Astrocyte (in vitro differentiated cells and primary cell): ENCODE measurements at regions not wholly inside any gene's neighbourhood (a gene's known extent, or its start where the extent isn't known, plus 50 kb on each side); places are given as distances from the start of the nearest gene placed in this dataset.

ENCODE experiments used
- DNase-seq: peaks from one replicate; pipeline ENCODE4 v3.0.0-alpha.2; 2010; ENCODE audit warnings: low read depth
- FAIRE-seq: peaks from 2 replicates; lab custom pipeline; 2011; peaks lifted over from hg19 to GRCh38; lab: Jason Lieb, UNC
- H2AFZ ChIP-seq: 2 replicates; pipeline ENCODE4 v1.6.0; 2012; ENCODE audit warnings: low read depth, low read length, inconsistent platforms
- H3K27ac ChIP-seq: 2 replicates; pipeline ENCODE4 v1.5.1; 2011; ENCODE audit warnings: low read depth, low read length, inconsistent platforms
- H3K27me3 ChIP-seq: 2 replicates; pipeline ENCODE4 v1.6.0; 2011; ENCODE audit warnings: low read length, inconsistent platforms; ENCODE audit not compliant: insufficient read depth
- H3K36me3 ChIP-seq: 2 replicates; pipeline ENCODE4 v1.5.1; 2011; ENCODE audit warnings: low read length, inconsistent platforms; ENCODE audit not compliant: insufficient read depth
- H3K4me1 ChIP-seq: 2 replicates; pipeline ENCODE4 v1.5.1; 2011; ENCODE audit warnings: low read length, inconsistent platforms; ENCODE audit not compliant: insufficient read depth
- H3K4me2 ChIP-seq: 2 replicates; pipeline ENCODE4 v1.6.0; 2012; ENCODE audit warnings: low read length, inconsistent platforms
- H3K4me3 ChIP-seq: 2 replicates; pipeline ENCODE4 v1.5.1; 2011; ENCODE audit warnings: low read depth, mild to moderate bottlenecking, low read length, inconsistent platforms; ENCODE audit not compliant: insufficient read depth
- H3K79me2 ChIP-seq: 2 replicates; pipeline ENCODE4 v1.6.0; 2012; ENCODE audit warnings: mild to moderate bottlenecking, low read length, inconsistent platforms; ENCODE audit not compliant: insufficient read depth
- H3K9ac ChIP-seq: 2 replicates; pipeline ENCODE4 v1.6.0; 2012; ENCODE audit warnings: mild to moderate bottlenecking, low read length, inconsistent platforms
- H3K9me3 ChIP-seq: 2 replicates; pipeline ENCODE4 v1.5.1; 2012; ENCODE audit warnings: low read depth, mild to moderate bottlenecking, low read length, inconsistent platforms; ENCODE audit not compliant: insufficient read depth
- H4K20me1 ChIP-seq: 2 replicates; pipeline ENCODE4 v1.6.0; 2012; ENCODE audit warnings: low read length, inconsistent platforms; ENCODE audit not compliant: insufficient read depth
- H3K27ac Mint-ChIP-seq: one replicate; pipeline ENCODE4 v1.8.0; 2021; ENCODE audit warnings: mild to moderate bottlenecking, mixed read lengths; ENCODE audit not compliant: unreplicated experiment
- H3K27me3 Mint-ChIP-seq: one replicate; pipeline ENCODE4 v1.8.0; 2021; ENCODE audit warnings: low read depth, mixed read lengths; ENCODE audit not compliant: unreplicated experiment
- H3K36me3 Mint-ChIP-seq: one replicate; pipeline ENCODE4 v1.8.0; 2021; ENCODE audit warnings: low read depth, mixed read lengths; ENCODE audit not compliant: unreplicated experiment
- H3K4me1 Mint-ChIP-seq: one replicate; pipeline ENCODE4 v1.8.0; 2021; ENCODE audit warnings: low read depth, mixed read lengths; ENCODE audit not compliant: unreplicated experiment
- H3K4me3 Mint-ChIP-seq: one replicate; pipeline ENCODE4 v1.8.0; 2021; ENCODE audit warnings: mild to moderate bottlenecking, moderate library complexity, mixed read lengths; ENCODE audit not compliant: unreplicated experiment
- H3K9me3 Mint-ChIP-seq: one replicate; pipeline ENCODE4 v1.8.0; 2021; ENCODE audit warnings: mild to moderate bottlenecking, mixed read lengths; ENCODE audit not compliant: unreplicated experiment
- CTCF ChIP-seq: IDR thresholded peaks from 2 replicates; pipeline ENCODE4 v1.5.1; 2011; ENCODE audit warnings: low read depth, mild to moderate bottlenecking, inconsistent platforms, low read length, moderate library complexity; ENCODE audit not compliant: insufficient read depth
- EZH2 ChIP-seq: IDR thresholded peaks from 2 replicates; pipeline ENCODE4 v1.6.1; 2012; ENCODE audit warnings: mild to moderate bottlenecking, low read length, inconsistent platforms; ENCODE audit not compliant: insufficient read depth

GRCh38 chr9:100879884-100880283 is 148.6 kb upstream of the PLPPR1 start:
- Histone ChIP-seq H2AFZ (no peak overlapping the region), H3K79me2 (no peaks in the 10 kb centered on the region), H3K4me3 (no peak overlapping the region), H3K27me3 (no peaks in the 10 kb centered on the region), H3K27ac (no peak overlapping the region), H3K4me2 (no peak overlapping the region), H3K9me3 (no peaks in the 10 kb centered on the region), H3K9ac (no peak overlapping the region), H3K36me3 (no peaks in the 10 kb centered on the region), H3K4me1 (no peaks in the 10 kb centered on the region), H4K20me1 (no peaks in the 10 kb centered on the region)
- Mint-ChIP-seq H3K27me3 (no peaks in the 10 kb centered on the region), H3K4me3 (no peak overlapping the region), H3K4me1 (no peaks in the 10 kb centered on the region), H3K36me3 (no peaks in the 10 kb centered on the region), H3K27ac (no peak overlapping the region), H3K9me3 (no peaks in the 10 kb centered on the region)
- FAIRE-seq = no peak
- DNase-seq = no peak
- no peak for TF ChIP-seq CTCF
- TF ChIP-seq EZH2 = no peak

- Histone ChIP-seq H3K36me3 (no peaks in the 10 kb centered on the region), H3K4me3 (no peak overlapping the region), H2AFZ (no peak overlapping the region), H3K27ac (no peak overlapping the region), H3K9ac (no peak overlapping the region), H3K4me1 (no peaks in the 10 kb centered on the region), H4K20me1 (no peaks in the 10 kb centered on the region), H3K27me3 (no peaks in the 10 kb centered on the region), H3K9me3 (no peaks in the 10 kb centered on the region), H3K79me2 (no peaks in the 10 kb centered on the region), H3K4me2 (no peak overlapping the region)
- no peaks in the 10 kb centered on the region for H3K36me3 Mint-ChIP-seq
- FAIRE-seq (no peak), DNase-seq (no peak)
- TF ChIP-seq CTCF (no peak), EZH2 (no peak)
- no peak overlapping the region for H3K27ac Mint-ChIP-seq
- H3K4me1 Mint-ChIP-seq = no peaks in the 10 kb centered on the region
- H3K27me3 Mint-ChIP-seq = no peaks in the 10 kb centered on the region
- H3K9me3 Mint-ChIP-seq = no peaks in the 10 kb centered on the region
- no peak overlapping the region for H3K4me3 Mint-ChIP-seq
Measured at GRCh38 chr9:100880284-100880683, 148.2 kb upstream of the PLPPR1 start.

- H3K4me1 Mint-ChIP-seq = no peaks in the 10 kb centered on the region
- Histone ChIP-seq H3K9ac (no peak overlapping the region), H4K20me1 (no peaks in the 10 kb centered on the region), H3K36me3 (no peaks in the 10 kb centered on the region), H3K9me3 (no peaks in the 10 kb centered on the region), H3K4me1 (no peaks in the 10 kb centered on the region), H3K27me3 (no peaks in the 10 kb centered on the region), H2AFZ (no peak overlapping the region), H3K4me3 (no peak overlapping the region), H3K27ac (no peak overlapping the region), H3K4me2 (no peak overlapping the region), H3K79me2 (no peaks in the 10 kb centered on the region)
- H3K27ac Mint-ChIP-seq = no peak overlapping the region
- H3K4me3 Mint-ChIP-seq = no peak overlapping the region
- FAIRE-seq (no peak), DNase-seq (no peak)
- H3K27me3 Mint-ChIP-seq = no peaks in the 10 kb centered on the region
- no peaks in the 10 kb centered on the region for H3K9me3 Mint-ChIP-seq
- TF ChIP-seq CTCF = no peak
- no peak for TF ChIP-seq EZH2
- no peaks in the 10 kb centered on the region for H3K36me3 Mint-ChIP-seq
Measured at GRCh38 chr9:100884518-100884917, 144.0 kb upstream of the PLPPR1 start.
